ENCODE measurements at regions not wholly inside any gene's neighbourhood (a gene's known extent, or its start where the extent isn't known, plus 50 kb on each side); places are given as distances from the start of the nearest gene placed in this dataset.

GRCh38 chr5:105158526-105158925 is 1595.9 kb upstream of the NUDT12 start:
- no peaks in the 10 kb centered on the region for H3K27me3 ChIP-seq
- no peak for ATAC-seq (ENCODE audit: low FRiP score in 2 of 2)
- H3K9me3 ChIP-seq: peaks cover 0 to 5% (median 1%) of the 10 kb centered on the region in 4 donors
- WGBS, 2 donors: 52 to 76% methylated on average over 4 of the region's 4 CpGs
- H3K27ac ChIP-seq: no peak overlapping the region
- no peak for DNase-seq
- no peaks in the 10 kb centered on the region for H3K4me1 ChIP-seq
- H3K4me3 ChIP-seq: no peak overlapping the region
- no peak for TF ChIP-seq POLR2AphosphoS5 (IDR thresholded peaks at IDR 0.05)
- no peak for TF ChIP-seq EP300 (IDR thresholded peaks at IDR 0.05)
- no peak for TF ChIP-seq POLR2A (IDR thresholded peaks at IDR 0.05)
- TF ChIP-seq, protein P1, sequence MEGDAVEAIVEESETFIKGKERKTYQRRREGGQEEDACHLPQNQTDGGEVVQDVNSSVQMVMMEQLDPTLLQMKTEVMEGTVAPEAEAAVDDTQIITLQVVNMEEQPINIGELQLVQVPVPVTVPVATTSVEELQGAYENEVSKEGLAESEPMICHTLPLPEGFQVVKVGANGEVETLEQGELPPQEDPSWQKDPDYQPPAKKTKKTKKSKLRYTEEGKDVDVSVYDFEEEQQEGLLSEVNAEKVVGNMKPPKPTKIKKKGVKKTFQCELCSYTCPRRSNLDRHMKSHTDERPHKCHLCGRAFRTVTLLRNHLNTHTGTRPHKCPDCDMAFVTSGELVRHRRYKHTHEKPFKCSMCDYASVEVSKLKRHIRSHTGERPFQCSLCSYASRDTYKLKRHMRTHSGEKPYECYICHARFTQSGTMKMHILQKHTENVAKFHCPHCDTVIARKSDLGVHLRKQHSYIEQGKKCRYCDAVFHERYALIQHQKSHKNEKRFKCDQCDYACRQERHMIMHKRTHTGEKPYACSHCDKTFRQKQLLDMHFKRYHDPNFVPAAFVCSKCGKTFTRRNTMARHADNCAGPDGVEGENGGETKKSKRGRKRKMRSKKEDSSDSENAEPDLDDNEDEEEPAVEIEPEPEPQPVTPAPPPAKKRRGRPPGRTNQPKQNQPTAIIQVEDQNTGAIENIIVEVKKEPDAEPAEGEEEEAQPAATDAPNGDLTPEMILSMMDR (IDR thresholded peaks at IDR 0.05): no peak
- H3K36me3 ChIP-seq: no peaks in the 10 kb centered on the region

GRCh38 chr5:105150323-105150722 is 1587.7 kb upstream of the NUDT12 start:
- TF ChIP-seq POLR2AphosphoS5 (IDR thresholded peaks at IDR 0.05): no peak
- TF ChIP-seq, protein P1 (IDR thresholded peaks at IDR 0.05): no peak
- no peak for TF ChIP-seq POLR2A (IDR thresholded peaks at IDR 0.05)
- TF ChIP-seq EP300 (IDR thresholded peaks at IDR 0.05): no peak
- Histone ChIP-seq H3K4me1 (no peaks in the 10 kb centered on the region), H3K9me3 (no peaks in the 10 kb centered on the region), H3K36me3 (no peaks in the 10 kb centered on the region), H3K27me3 (no peaks in the 10 kb centered on the region), H3K27ac (no peak overlapping the region), H3K4me3 (no peak overlapping the region)
- ATAC-seq (ENCODE audit: low FRiP score in 2 of 2): no peak
- DNase-seq: no peak
- 80 to 83% methylated on average over 3 of the region's 3 CpGs for WGBS, 2 donors

- H3K27me3 ChIP-seq: no peaks in the 10 kb centered on the region
- DNase-seq (no peak), ATAC-seq (ENCODE audit: low FRiP score in 2 of 2) (no peak)
- 47 to 56% methylated on average over 2 of the region's 2 CpGs for WGBS, 2 donors
- no peak overlapping the region for H3K27ac ChIP-seq
- H3K36me3 ChIP-seq: no peaks in the 10 kb centered on the region
- no peak overlapping the region for H3K4me3 ChIP-seq
- H3K9me3 ChIP-seq: no peaks in the 10 kb centered on the region
- no peaks in the 10 kb centered on the region for H3K4me1 ChIP-seq
- TF ChIP-seq POLR2A (IDR thresholded peaks at IDR 0.05) (no peak), EP300 (IDR thresholded peaks at IDR 0.05) (no peak), POLR2AphosphoS5 (IDR thresholded peaks at IDR 0.05) (no peak)
- TF ChIP-seq, protein P1 (IDR thresholded peaks at IDR 0.05): no peak
These were observed 1584.3 kb upstream of the NUDT12 start for GRCh38 chr5:105146867-105147266.

DNA sequence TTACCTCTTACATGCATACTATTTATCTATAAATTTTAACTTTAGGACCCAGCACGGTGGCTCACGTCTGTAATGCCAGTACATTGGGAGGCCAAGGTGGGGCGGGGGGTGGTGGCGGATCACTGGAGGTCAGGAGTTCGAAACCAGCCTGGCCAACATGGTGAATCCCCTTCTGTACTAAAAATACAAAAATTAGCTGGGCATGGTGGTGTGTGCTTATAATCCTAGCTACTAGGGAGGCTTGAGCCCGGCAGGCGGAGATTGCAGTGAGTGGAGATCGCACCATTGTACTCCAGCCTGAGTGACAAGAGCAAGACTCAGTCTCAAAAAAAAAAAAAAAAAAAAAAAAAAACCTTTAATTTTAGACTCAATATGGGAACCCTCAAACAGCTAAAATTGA is 1582.6 kb upstream of the NUDT12 start:
- DNase-seq: no peak
- Histone ChIP-seq H3K36me3 (no peaks in the 10 kb centered on the region), H3K4me1 (no peaks in the 10 kb centered on the region), H3K27ac (no peak overlapping the region), H3K4me3 (no peak overlapping the region), H3K9me3 (no peaks in the 10 kb centered on the region), H3K27me3 (no peaks in the 10 kb centered on the region)
- ATAC-seq (ENCODE audit: low FRiP score in 2 of 2): no peak
- TF ChIP-seq, protein P1 (IDR thresholded peaks at IDR 0.05): no peak
- no peak for TF ChIP-seq EP300 (IDR thresholded peaks at IDR 0.05)
- no peak for TF ChIP-seq POLR2A (IDR thresholded peaks at IDR 0.05)
- no peak for TF ChIP-seq POLR2AphosphoS5 (IDR thresholded peaks at IDR 0.05)
- WGBS, 2 donors: 88 to 98% methylated on average over 8 of the region's 8 CpGs

GRCh38 chr5:105134328-105134727 is 1571.7 kb upstream of the NUDT12 start:
- TF ChIP-seq, protein P1 (IDR thresholded peaks at IDR 0.05): no peak
- TF ChIP-seq POLR2AphosphoS5 (IDR thresholded peaks at IDR 0.05): no peak
- TF ChIP-seq EP300 (IDR thresholded peaks at IDR 0.05): no peak
- TF ChIP-seq POLR2A (IDR thresholded peaks at IDR 0.05): no peak
- Histone ChIP-seq H3K27me3 (no peaks in the 10 kb centered on the region), H3K36me3 (no peaks in the 10 kb centered on the region), H3K4me1 (no peaks in the 10 kb centered on the region), H3K4me3 (no peak overlapping the region), H3K9me3 (no peaks in the 10 kb centered on the region), H3K27ac (no peak overlapping the region)
- no peak for DNase-seq
- no peak for ATAC-seq (ENCODE audit: low FRiP score in 2 of 2)
